MM.1S (cell line): ENCODE measurements at regions not wholly inside any gene's neighbourhood (a gene's known extent, or its start where the extent isn't known, plus 50 kb on each side); places are given as distances from the start of the nearest gene placed in this dataset.

Source experiments
- DNase-seq: peaks from one replicate; pipeline ENCODE4 v3.0.0-alpha.2; 2015
- H2AFZ ChIP-seq: fragments of 300-600 bp; sonication (generic); 2 replicates; pipeline ENCODE4 v1.6.0; 2016; ENCODE audit warnings: antibody characterized with exemption, low read length
- H3F3A ChIP-seq: fragments of 300-600 bp; sonication (generic); 2 replicates; pipeline ENCODE4 v1.6.1; 2016; ENCODE audit warnings: mild to moderate bottlenecking, antibody characterized with exemption, low read length, moderate library complexity, mixed read lengths; ENCODE audit not compliant: insufficient read depth
- H3K27ac ChIP-seq: fragments of 300-600 bp; sonication (generic); 2 replicates; pipeline ENCODE4 v1.5.1; 2016; ENCODE audit warnings: mild to moderate bottlenecking, low read length
- H3K27me3 ChIP-seq: fragments of 300-600 bp; sonication (generic); replicated peaks from 2 replicates; pipeline ENCODE4 v1.6.0; 2016; ENCODE audit warnings: low read length; ENCODE audit not compliant: insufficient read depth
- H3K36me3 ChIP-seq: fragments of 300-600 bp; sonication (generic); replicated peaks from 2 replicates; pipeline ENCODE4 v1.6.1; 2016; ENCODE audit warnings: mild to moderate bottlenecking, low read length, mixed read lengths; ENCODE audit not compliant: insufficient read depth
- H3K4me1 ChIP-seq: fragments of 300-600 bp; sonication (generic); 2 replicates; pipeline ENCODE4 v1.6.1; 2016; ENCODE audit warnings: low read length, mixed read lengths
- H3K4me2 ChIP-seq: fragments of 300-600 bp; sonication (generic); 2 replicates; pipeline ENCODE4 v1.6.0; 2016; ENCODE audit warnings: low read depth, low read length
- H3K4me3 ChIP-seq: fragments of 300-600 bp; sonication (generic); 2 replicates; pipeline ENCODE4 v1.5.1; 2016; ENCODE audit warnings: low read length, mixed read lengths
- H3K79me2 ChIP-seq: fragments of 300-600 bp; sonication (generic); 2 replicates; pipeline ENCODE4 v1.6.1; 2016; ENCODE audit warnings: mixed run types, low read length, mixed read lengths
- H3K9ac ChIP-seq: fragments of 300-600 bp; sonication (generic); 2 replicates; pipeline ENCODE4 v1.6.1; 2016; ENCODE audit warnings: low read length, mixed read lengths
- H3K9me2 ChIP-seq: fragments of 300-600 bp; sonication (generic); replicated peaks from 2 replicates; pipeline ENCODE4 v1.6.1; 2016; ENCODE audit warnings: mild to moderate bottlenecking, low read length, mixed read lengths; ENCODE audit not compliant: insufficient read depth
- H3K9me3 ChIP-seq: fragments of 300-600 bp; sonication (generic); replicated peaks from 2 replicates; pipeline ENCODE4 v1.6.1; 2016; ENCODE audit warnings: mild to moderate bottlenecking, low read length, mixed read lengths; ENCODE audit not compliant: insufficient read depth
- H4K20me1 ChIP-seq: fragments of 300-600 bp; sonication (generic); 2 replicates; pipeline ENCODE4 v1.6.1; 2016; ENCODE audit warnings: mild to moderate bottlenecking, low read length, moderate library complexity, mixed read lengths; ENCODE audit not compliant: insufficient read depth
- CTCF ChIP-seq: fragments of 300-600 bp; sonication (generic); IDR thresholded peaks from 2 replicates; pipeline ENCODE4 v1.5.1; 2016; ENCODE audit warnings: antibody characterized with exemption, low read length, mixed read lengths
- EZH2 ChIP-seq: fragments of 300-600 bp; sonication (generic); optimal IDR thresholded peaks from 2 replicates; pipeline ENCODE3; 2017; ENCODE audit warnings: low read depth, mild to moderate bottlenecking, antibody characterized with exemption, low read length, mixed read lengths
- EZH2phosphoT487 ChIP-seq: fragments of 300-600 bp; sonication (generic); IDR thresholded peaks from 2 replicates; pipeline ENCODE4 v1.6.1; 2018; ENCODE audit warnings: antibody characterized with exemption, low read length

- no peaks in the 10 kb centered on the region for H3K79me2 ChIP-seq
- TF ChIP-seq EZH2 (no peak), CTCF (no peak), EZH2phosphoT487 (no peak)
- no peak for DNase-seq
Measured at GRCh38 chr21:28547766-28548165, 444.9 kb downstream of the LTN1 start.

GRCh38 chr21:28543975-28544374, 448.7 kb downstream of the LTN1 start:
- no peak overlapping the region for H3K27ac ChIP-seq
- no peak overlapping the region for H3K4me3 ChIP-seq
- no peaks in the 10 kb centered on the region for H3K36me3 ChIP-seq
- H3K79me2 ChIP-seq: no peaks in the 10 kb centered on the region
- H2AFZ ChIP-seq: no peak overlapping the region
- TF ChIP-seq EZH2phosphoT487: no peak
- TF ChIP-seq CTCF: no peak
- TF ChIP-seq EZH2: no peak
- H3K27me3 ChIP-seq: no peaks in the 10 kb centered on the region
- H3F3A ChIP-seq: no peaks in the 10 kb centered on the region
- no peak for DNase-seq
- H3K9me3 ChIP-seq: no peaks in the 10 kb centered on the region
- H3K4me2 ChIP-seq: no peak overlapping the region
- no peak overlapping the region for H3K9ac ChIP-seq
- no peaks in the 10 kb centered on the region for H3K9me2 ChIP-seq
- no peaks in the 10 kb centered on the region for H3K4me1 ChIP-seq
- H4K20me1 ChIP-seq: no peaks in the 10 kb centered on the region

More at GRCh38 chr21:28547766-28548165, 444.9 kb downstream of the LTN1 start:
- no peak overlapping the region for H2AFZ ChIP-seq
- no peaks in the 10 kb centered on the region for H3F3A ChIP-seq
- no peaks in the 10 kb centered on the region for H3K36me3 ChIP-seq
- no peaks in the 10 kb centered on the region for H4K20me1 ChIP-seq
- H3K9me2 ChIP-seq: no peaks in the 10 kb centered on the region
- no peaks in the 10 kb centered on the region for H3K4me1 ChIP-seq
- no peaks in the 10 kb centered on the region for H3K27me3 ChIP-seq
- no peak overlapping the region for H3K4me2 ChIP-seq
- H3K9ac ChIP-seq: no peak overlapping the region
- H3K9me3 ChIP-seq: no peaks in the 10 kb centered on the region
- no peak overlapping the region for H3K27ac ChIP-seq
- H3K4me3 ChIP-seq: no peak overlapping the region

- DNase-seq: no peak
- H3K36me3 ChIP-seq: no peaks in the 10 kb centered on the region
- no peaks in the 10 kb centered on the region for H3K4me1 ChIP-seq
- no peaks in the 10 kb centered on the region for H3K9me2 ChIP-seq
- no peak overlapping the region for H3K4me2 ChIP-seq
- no peaks in the 10 kb centered on the region for H3K9me3 ChIP-seq
- H2AFZ ChIP-seq: no peak overlapping the region
- H3F3A ChIP-seq: no peaks in the 10 kb centered on the region
- no peak for TF ChIP-seq CTCF
- TF ChIP-seq EZH2phosphoT487: no peak
- TF ChIP-seq EZH2: no peak
- H3K4me3 ChIP-seq: no peak overlapping the region
- no peaks in the 10 kb centered on the region for H3K27me3 ChIP-seq
- H4K20me1 ChIP-seq: no peaks in the 10 kb centered on the region
- H3K79me2 ChIP-seq: no peaks in the 10 kb centered on the region
- H3K27ac ChIP-seq: no peak overlapping the region
- H3K9ac ChIP-seq: no peak overlapping the region
Measured at GRCh38 chr21:28541371-28542112, 451.1 kb downstream of the LTN1 start.
